GM19468 (cell line): ENCODE measurements at regions not wholly inside any gene's neighbourhood (a gene's known extent, or its start where the extent isn't known, plus 50 kb on each side); places are given as distances from the start of the nearest gene placed in this dataset.
"Not testable (repeated sequence)": the region's sequence is repeated elsewhere in the genome, so short reads cannot be mapped to it uniquely, and the experiment has no call there.

ENCODE experiments used
- ATAC-seq: cut with Tn5 transposase; IDR thresholded peaks from one replicate; pipeline ENCODE4 v1.9.1; 2021; ENCODE audit warnings: mild to moderate bottlenecking, moderate library complexity, moderate number of reproducible peaks; ENCODE audit not compliant: unreplicated experiment; ENCODE audit errors: extremely low read depth

GRCh38 chr12:127494961-127495915 lies 771.7 kb upstream of the TMEM132C start:
- ATAC-seq, result no peak

GRCh38 chr12:127496255-127496654 lies 770.7 kb upstream of the TMEM132C start:
- no peak for ATAC-seq

GRCh38 chr12:127500512-127501035 lies 766.4 kb upstream of the TMEM132C start:
- ATAC-seq, result no peak

- ATAC-seq, result no peak
These were observed 765.1 kb upstream of the TMEM132C start for GRCh38 chr12:127501916-127502315.

GRCh38 chr12:127503246-127503645 lies 763.7 kb upstream of the TMEM132C start:
- no peak for ATAC-seq

- not testable (repeated sequence) for ATAC-seq
These were observed 763.0 kb upstream of the TMEM132C start for GRCh38 chr12:127503996-127504395.

GRCh38 chr12:127504874-127505273 lies 762.1 kb upstream of the TMEM132C start:
- ATAC-seq, result no peak

- no peak for ATAC-seq
These were observed 759.6 kb upstream of the TMEM132C start for GRCh38 chr12:127507341-127507740.

- no peak for ATAC-seq
These were observed 757.7 kb upstream of the TMEM132C start for GRCh38 chr12:127509066-127509778.

GRCh38 chr12:127515941-127516340 lies 751.0 kb upstream of the TMEM132C start:
- ATAC-seq, result no peak

- no peak for ATAC-seq
These were observed 750.5 kb upstream of the TMEM132C start for GRCh38 chr12:127516467-127516866.

- ATAC-seq, result no peak
These were observed 747.2 kb upstream of the TMEM132C start for GRCh38 chr12:127519779-127520178.

GRCh38 chr12:127526925-127527324 lies 740.0 kb upstream of the TMEM132C start:
- no peak for ATAC-seq

- ATAC-seq, result no peak
These were observed 738.4 kb upstream of the TMEM132C start for GRCh38 chr12:127528551-127528950.

GRCh38 chr12:127531542-127531941 lies 735.4 kb upstream of the TMEM132C start:
- no peak for ATAC-seq

- no peak for ATAC-seq
These were observed 733.6 kb upstream of the TMEM132C start for GRCh38 chr12:127533353-127533752.

GRCh38 chr12:127536833-127537428 lies 730.0 kb upstream of the TMEM132C start:
- no peak for ATAC-seq

GRCh38 chr12:127538316-127538715 lies 728.7 kb upstream of the TMEM132C start:
- ATAC-seq, result no peak

- no peak for ATAC-seq
These were observed 727.6 kb upstream of the TMEM132C start for GRCh38 chr12:127539226-127539858.

GRCh38 chr12:127542391-127542790 lies 724.6 kb upstream of the TMEM132C start:
- no peak for ATAC-seq
